Vagina (tissue), 2 donors: ENCODE measurements at regions not wholly inside any gene's neighbourhood (a gene's known extent, or its start where the extent isn't known, plus 50 kb on each side); places are given as distances from the start of the nearest gene placed in this dataset.

Source experiments
- CTCF ChIP-seq, 3 experiments: fragments of 450-650 bp in 2 of 3; fragments of 200-600 bp in 1 of 3; sonication (generic) in 1 of 3; IDR thresholded peaks; one replicate each; pipeline ENCODE4 v1.5.1; 2017 to 2019; ENCODE audit warnings: antibody characterized with exemption in 3 of 3, mild to moderate bottlenecking in 2 of 3, moderate library complexity in 2 of 3
- POLR2A ChIP-seq, 2 donors: fragments of 450-650 bp; IDR thresholded peaks; one replicate each; pipeline ENCODE4 v1.6.1; 2017; ENCODE audit warnings: antibody characterized with exemption in 2 of 2, mild to moderate bottlenecking in 2 of 2, moderate library complexity in 2 of 2
- POLR2AphosphoS5 ChIP-seq, 2 donors: sonication (generic); formaldehyde crosslinking; IDR thresholded peaks; one replicate each; pipeline ENCODE4 v1.9.0; 2017; ENCODE audit warnings: antibody characterized with exemption in 2 of 2, mild to moderate bottlenecking in 2 of 2, low read depth in 1 of 2; ENCODE audit not compliant: insufficient read depth in 1 of 2

GRCh38 chr9:24095246-24095645, 269.2 kb upstream of the ELAVL2 start:
- no peak for TF ChIP-seq POLR2A (IDR thresholded peaks at IDR 0.05)
- no peak for TF ChIP-seq CTCF (IDR thresholded peaks at IDR 0.05)
- TF ChIP-seq POLR2AphosphoS5 (IDR thresholded peaks at IDR 0.05; ENCODE audit: insufficient read depth in 1 of 2, low read depth in 1 of 2) = no peak
